ENCODE measurements at regions not wholly inside any gene's neighbourhood (a gene's known extent, or its start where the extent isn't known, plus 50 kb on each side); places are given as distances from the start of the nearest gene placed in this dataset.
A peak's percentile ranks its signal among the peaks of the same experiment; 100 is the strongest.

DNA sequence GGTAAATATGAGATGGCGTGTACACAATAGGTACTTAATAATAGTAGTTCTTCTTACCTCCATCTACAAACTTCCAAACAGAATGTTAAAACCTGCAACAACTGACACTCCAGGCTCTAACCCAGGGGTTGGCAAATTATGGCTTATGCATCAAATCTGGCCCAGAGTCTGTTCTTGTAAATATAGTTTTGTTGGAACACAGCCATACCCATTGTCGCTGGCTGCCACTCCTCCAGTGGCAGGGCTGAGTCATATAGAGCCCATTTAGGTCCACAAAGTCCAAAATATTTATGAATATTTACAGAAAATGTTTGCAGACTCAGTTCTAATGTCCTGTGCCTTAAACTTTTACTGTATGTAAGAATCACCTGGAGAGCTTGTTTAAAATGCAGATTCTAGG lies 69.9 kb upstream of the BTBD3 start:
- Mint-ChIP-seq H3K9me3 (no peaks in the 10 kb centered on the region), H3K27me3 (ENCODE audit: insufficient read depth, low read depth) (no peaks in the 10 kb centered on the region), H3K27ac (no peak overlapping the region), H3K4me3 (no peak overlapping the region), H3K4me1 (peaks cover 7% of the 10 kb centered on the region), H3K36me3 (no peaks in the 10 kb centered on the region)
- Histone ChIP-seq H3K9ac (no peak overlapping the region), H3K4me1 (peaks cover 5% of the 10 kb centered on the region), H4K20me1 (ENCODE audit: low read depth) (no peaks in the 10 kb centered on the region), H3K9me3 (ENCODE audit: low read depth) (no peaks in the 10 kb centered on the region), H3K79me2 (ENCODE audit: low read depth) (no peaks in the 10 kb centered on the region), H3K27ac (no peak overlapping the region), H3K4me2 (no peak overlapping the region), H2AFZ (replicated peaks) (no peak overlapping the region), H3F3A (ENCODE audit: low read depth) (no peaks in the 10 kb centered on the region), H3K36me3 (no peaks in the 10 kb centered on the region), H3K27me3 (no peaks in the 10 kb centered on the region), H3K4me3 (no peak overlapping the region)
- DNase-seq (ENCODE audit: low spot score) = no peak
- TF ChIP-seq EZH2 (IDR thresholded peaks at IDR 0.05) (no peak), EZH2phosphoT487 (IDR thresholded peaks at IDR 0.05) (no peak)
- TF ChIP-seq, protein P1, sequence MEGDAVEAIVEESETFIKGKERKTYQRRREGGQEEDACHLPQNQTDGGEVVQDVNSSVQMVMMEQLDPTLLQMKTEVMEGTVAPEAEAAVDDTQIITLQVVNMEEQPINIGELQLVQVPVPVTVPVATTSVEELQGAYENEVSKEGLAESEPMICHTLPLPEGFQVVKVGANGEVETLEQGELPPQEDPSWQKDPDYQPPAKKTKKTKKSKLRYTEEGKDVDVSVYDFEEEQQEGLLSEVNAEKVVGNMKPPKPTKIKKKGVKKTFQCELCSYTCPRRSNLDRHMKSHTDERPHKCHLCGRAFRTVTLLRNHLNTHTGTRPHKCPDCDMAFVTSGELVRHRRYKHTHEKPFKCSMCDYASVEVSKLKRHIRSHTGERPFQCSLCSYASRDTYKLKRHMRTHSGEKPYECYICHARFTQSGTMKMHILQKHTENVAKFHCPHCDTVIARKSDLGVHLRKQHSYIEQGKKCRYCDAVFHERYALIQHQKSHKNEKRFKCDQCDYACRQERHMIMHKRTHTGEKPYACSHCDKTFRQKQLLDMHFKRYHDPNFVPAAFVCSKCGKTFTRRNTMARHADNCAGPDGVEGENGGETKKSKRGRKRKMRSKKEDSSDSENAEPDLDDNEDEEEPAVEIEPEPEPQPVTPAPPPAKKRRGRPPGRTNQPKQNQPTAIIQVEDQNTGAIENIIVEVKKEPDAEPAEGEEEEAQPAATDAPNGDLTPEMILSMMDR (IDR thresholded peaks at IDR 0.05) = no peak

- H3K27ac Mint-ChIP-seq = no peak overlapping the region
- no peak overlapping the region for H3K4me3 Mint-ChIP-seq
- Histone ChIP-seq H3K4me2 (no peak overlapping the region), H2AFZ (replicated peaks) (peak overlapping the region; percentile 29), H3K27ac (no peak overlapping the region), H3K4me1 (peaks cover 5% of the 10 kb centered on the region), H4K20me1 (ENCODE audit: low read depth) (no peaks in the 10 kb centered on the region), H3K79me2 (ENCODE audit: low read depth) (no peaks in the 10 kb centered on the region), H3F3A (ENCODE audit: low read depth) (no peaks in the 10 kb centered on the region), H3K4me3 (no peak overlapping the region), H3K9ac (no peak overlapping the region), H3K9me3 (ENCODE audit: low read depth) (no peaks in the 10 kb centered on the region), H3K36me3 (no peaks in the 10 kb centered on the region), H3K27me3 (no peaks in the 10 kb centered on the region)
- DNase-seq (ENCODE audit: low spot score) = no peak
- H3K4me1 Mint-ChIP-seq = peaks cover 7% of the 10 kb centered on the region
- no peaks in the 10 kb centered on the region for H3K9me3 Mint-ChIP-seq
- no peak for TF ChIP-seq EZH2 (IDR thresholded peaks at IDR 0.05)
- TF ChIP-seq, protein P1 (IDR thresholded peaks at IDR 0.05) = no peak
- no peaks in the 10 kb centered on the region for H3K27me3 Mint-ChIP-seq (ENCODE audit: insufficient read depth, low read depth)
- H3K36me3 Mint-ChIP-seq = no peaks in the 10 kb centered on the region
Measured at GRCh38 chr20:11849270-11849915, 68.3 kb upstream of the BTBD3 start.

DNA sequence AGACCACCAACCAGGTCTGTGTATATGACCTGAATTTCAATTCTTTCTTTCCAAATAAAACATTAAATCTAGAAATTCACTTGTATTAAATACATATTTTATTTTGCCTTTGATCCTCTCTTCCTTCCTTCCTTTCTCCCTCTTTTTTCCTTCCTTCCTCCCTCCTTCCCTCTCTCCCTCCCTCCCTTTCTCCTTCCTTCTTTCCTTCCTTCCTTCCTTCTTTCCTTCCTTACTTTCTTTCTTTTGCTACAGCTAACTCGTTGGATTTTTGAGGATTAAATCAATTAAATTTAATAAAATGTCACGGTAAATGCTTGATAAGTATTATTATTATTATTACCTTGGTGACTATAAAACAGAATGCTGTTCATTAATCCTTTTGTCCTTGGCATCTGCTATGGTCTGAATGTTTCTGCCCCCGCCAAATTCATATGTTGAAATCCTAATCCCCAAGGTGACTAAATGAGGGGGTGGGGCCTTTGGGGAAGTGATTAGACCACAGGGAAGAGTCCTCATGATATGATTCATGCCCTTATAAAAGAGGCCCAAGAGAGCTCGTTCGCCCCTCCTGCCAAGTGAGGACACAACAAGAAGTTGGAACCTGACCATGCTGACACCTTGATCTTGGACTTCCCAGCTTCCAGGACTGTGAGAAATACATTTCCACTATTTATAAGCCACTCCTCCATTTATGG lies 67.6 kb upstream of the BTBD3 start:
- Mint-ChIP-seq H3K27me3 (ENCODE audit: insufficient read depth, low read depth) (no peaks in the 10 kb centered on the region), H3K4me3 (no peak overlapping the region), H3K9me3 (no peaks in the 10 kb centered on the region), H3K27ac (no peak overlapping the region), H3K36me3 (no peaks in the 10 kb centered on the region), H3K4me1 (peaks cover 7% of the 10 kb centered on the region)
- Histone ChIP-seq H3K27me3 (no peaks in the 10 kb centered on the region), H3K79me2 (ENCODE audit: low read depth) (no peaks in the 10 kb centered on the region), H2AFZ (replicated peaks) (no peak overlapping the region), H3K9ac (no peak overlapping the region), H3F3A (ENCODE audit: low read depth) (no peaks in the 10 kb centered on the region), H3K4me2 (no peak overlapping the region), H3K9me3 (ENCODE audit: low read depth) (no peaks in the 10 kb centered on the region), H4K20me1 (ENCODE audit: low read depth) (no peaks in the 10 kb centered on the region), H3K36me3 (no peaks in the 10 kb centered on the region), H3K4me3 (no peak overlapping the region), H3K27ac (no peak overlapping the region), H3K4me1 (peaks cover 5% of the 10 kb centered on the region)
- DNase-seq (ENCODE audit: low spot score) = no peak
- TF ChIP-seq EZH2phosphoT487 (IDR thresholded peaks at IDR 0.05) (no peak), EZH2 (IDR thresholded peaks at IDR 0.05) (no peak)
- TF ChIP-seq, protein P1 (IDR thresholded peaks at IDR 0.05) = no peak
